Mesenchymal stem cell (in vitro differentiated cells and primary cell): ENCODE measurements at regions not wholly inside any gene's neighbourhood (a gene's known extent, or its start where the extent isn't known, plus 50 kb on each side); places are given as distances from the start of the nearest gene placed in this dataset.

Experiments
- DNase-seq: peaks from one replicate; pipeline ENCODE4 v3.0.0-alpha.2; 2013
- H2AFZ ChIP-seq: one replicate; pipeline ENCODE4 v1.6.1; 2013; ENCODE audit warnings: low read depth, mild to moderate bottlenecking, control low read depth, inconsistent platforms, low read length, moderate library complexity
- H2AK5ac ChIP-seq: 2 replicates; pipeline ENCODE4 v1.6.1; 2013; ENCODE audit warnings: low read length, moderate library complexity, mild to moderate bottlenecking, inconsistent platforms; ENCODE audit not compliant: severe bottlenecking
- H2BK120ac ChIP-seq: one replicate; pipeline ENCODE4 v1.6.1; 2013; ENCODE audit warnings: low read depth, mild to moderate bottlenecking, inconsistent platforms, low read length, moderate library complexity
- H2BK12ac ChIP-seq, 2 experiments: one replicate each; pipeline ENCODE4 v1.6.1; 2013; ENCODE audit warnings: inconsistent platforms in 2 of 2, low read length in 2 of 2, mild to moderate bottlenecking in 2 of 2, moderate library complexity in 2 of 2, control low read depth in 1 of 2
- H2BK15ac ChIP-seq: one replicate; pipeline ENCODE4 v1.6.1; 2013; ENCODE audit warnings: mild to moderate bottlenecking, low read depth, inconsistent platforms; ENCODE audit not compliant: poor library complexity, severe bottlenecking
- H2BK5ac ChIP-seq: 2 replicates; pipeline ENCODE4 v1.6.1; 2013; ENCODE audit warnings: low read depth, mild to moderate bottlenecking, low read length, control low read depth, inconsistent platforms; ENCODE audit not compliant: poor library complexity, severe bottlenecking
- H3K14ac ChIP-seq, 2 experiments: one replicate each; pipeline ENCODE4 v1.6.1; 2013; ENCODE audit warnings: inconsistent platforms in 2 of 2, low read length in 2 of 2, control low read depth in 1 of 2, mild to moderate bottlenecking in 1 of 2, moderate library complexity in 1 of 2
- H3K18ac ChIP-seq, 2 experiments: one replicate each; pipeline ENCODE4 v1.6.1; 2013; ENCODE audit warnings: inconsistent platforms in 2 of 2, low read length in 2 of 2, control low read depth in 1 of 2, low read depth in 1 of 2, mild to moderate bottlenecking in 1 of 2
- H3K23ac ChIP-seq, 2 experiments: one replicate each; pipeline ENCODE4 v1.6.1; 2013; ENCODE audit warnings: inconsistent platforms in 2 of 2, low read length in 2 of 2, mild to moderate bottlenecking in 2 of 2, moderate library complexity in 2 of 2, control low read depth in 1 of 2
- H3K27ac ChIP-seq: 2 replicates; pipeline ENCODE4 v1.5.1; 2013; ENCODE audit warnings: mild to moderate bottlenecking, moderate library complexity, low read length, control low read depth, inconsistent platforms; ENCODE audit not compliant: poor library complexity, severe bottlenecking
- H3K27me3 ChIP-seq, 2 experiments: 2 replicates each; pipeline versions ENCODE4 v1.6.1 to v1.7.0; 2013; ENCODE audit warnings: low read length in 2 of 2, mild to moderate bottlenecking in 2 of 2, moderate library complexity in 2 of 2, control low read depth in 1 of 2, inconsistent platforms in 1 of 2; ENCODE audit not compliant: control insufficient read depth in 1 of 2, insufficient read depth in 1 of 2
- H3K36me3 ChIP-seq, 2 experiments: 2 replicates each; pipeline versions ENCODE4 v1.6.1 to v1.7.0; 2013; ENCODE audit warnings: low read length in 2 of 2, control low read depth in 1 of 2, inconsistent platforms in 1 of 2, low read depth in 1 of 2, mild to moderate bottlenecking in 1 of 2; ENCODE audit not compliant: insufficient read depth in 2 of 2, control insufficient read depth in 1 of 2
- H3K4ac ChIP-seq, 2 experiments: one replicate each; pipeline ENCODE4 v1.6.1; 2013; ENCODE audit warnings: inconsistent platforms in 2 of 2, low read length in 2 of 2, mild to moderate bottlenecking in 2 of 2, moderate library complexity in 2 of 2, control low read depth in 1 of 2, low read depth in 1 of 2
- H3K4me1 ChIP-seq: 2 replicates; pipeline ENCODE4 v1.6.1; 2013; ENCODE audit warnings: low read depth, low read length, control low read depth; ENCODE audit not compliant: control insufficient read depth, insufficient read depth
- H3K4me2 ChIP-seq: 2 replicates; pipeline ENCODE4 v1.6.1; 2013; ENCODE audit warnings: low read length, mild to moderate bottlenecking, inconsistent platforms; ENCODE audit not compliant: poor library complexity, severe bottlenecking
- H3K4me3 ChIP-seq, 2 experiments: 2 replicates each; pipeline versions ENCODE4 v1.5.1 to v1.7.0; 2013; ENCODE audit warnings: low read length in 2 of 2, mild to moderate bottlenecking in 2 of 2, control low read depth in 1 of 2, low read depth in 1 of 2; ENCODE audit not compliant: insufficient read depth in 1 of 2
- H3K79me1 ChIP-seq: replicated peaks from 2 replicates; pipeline ENCODE4 v1.6.1; 2013; ENCODE audit warnings: mild to moderate bottlenecking, control low read depth, low read length, inconsistent platforms; ENCODE audit not compliant: poor library complexity, severe bottlenecking
- H3K9ac ChIP-seq: 2 replicates; pipeline ENCODE4 v1.7.0; 2013; ENCODE audit warnings: mild to moderate bottlenecking, low read length, moderate library complexity
- H3K9me3 ChIP-seq: 2 replicates; pipeline ENCODE4 v1.7.0; 2013; ENCODE audit warnings: mild to moderate bottlenecking, low read length; ENCODE audit not compliant: control insufficient read depth
- H4K8ac ChIP-seq: one replicate; pipeline ENCODE4 v1.6.1; 2013; ENCODE audit warnings: inconsistent platforms, mild to moderate bottlenecking, low read length, moderate library complexity
- H4K91ac ChIP-seq: one replicate; pipeline ENCODE4 v1.6.1; 2013; ENCODE audit warnings: mild to moderate bottlenecking, low read length, inconsistent platforms
- WGBS: methylation state at CpG from one replicate; pipeline ENCODE4 v1.1.7; 2013; ENCODE audit warnings: mixed read lengths; 5-methylcytosine and 5-hydroxymethylcytosine counted together

- no peak overlapping the region for H2BK120ac ChIP-seq
- no peak overlapping the region for H3K4me2 ChIP-seq
- H3K18ac ChIP-seq = no peak overlapping the region
- no peak overlapping the region for H2BK15ac ChIP-seq
- no peak overlapping the region for H2BK5ac ChIP-seq
- peaks cover 23 to 72% of the 10 kb centered on the region in 2 experiments for H3K27me3 ChIP-seq
- H3K9ac ChIP-seq = no peak overlapping the region
- no peak overlapping the region for H3K14ac ChIP-seq
- H3K36me3 ChIP-seq = no peaks in the 10 kb centered on the region
- no peaks in the 10 kb centered on the region for H3K4me1 ChIP-seq
- no peak overlapping the region for H3K27ac ChIP-seq
- no peak overlapping the region for H2BK12ac ChIP-seq
- H4K8ac ChIP-seq = no peak overlapping the region
- H2AFZ ChIP-seq = no peak overlapping the region
- no peak overlapping the region for H3K23ac ChIP-seq
- no peaks in the 10 kb centered on the region for H3K79me1 ChIP-seq
- no peak overlapping the region for H3K4ac ChIP-seq
- WGBS = 87% methylated on average over 5 of the region's 9 CpGs
- H3K9me3 ChIP-seq = peaks cover 3% of the 10 kb centered on the region
- DNase-seq = no peak
- H2AK5ac ChIP-seq = no peak overlapping the region
- no peak overlapping the region for H4K91ac ChIP-seq
- no peak overlapping the region for H3K4me3 ChIP-seq
Measured at GRCh38 chr12:5155866-5156265, 112.2 kb downstream of the KCNA5 start.

- Histone ChIP-seq H3K27ac (no peak overlapping the region), H3K14ac (no peak overlapping the region), H3K4me3 (no peak overlapping the region), H3K4me2 (no peak overlapping the region), H4K8ac (no peak overlapping the region), H3K27me3 (peaks cover 11 to 46% of the 10 kb centered on the region in 2 experiments), H2BK12ac (no peak overlapping the region), H3K23ac (no peak overlapping the region), H2BK120ac (no peak overlapping the region), H3K4ac (no peak overlapping the region), H2AK5ac (no peak overlapping the region), H3K18ac (no peak overlapping the region), H3K79me1 (no peaks in the 10 kb centered on the region), H3K4me1 (no peaks in the 10 kb centered on the region), H3K36me3 (no peaks in the 10 kb centered on the region), H2BK5ac (no peak overlapping the region), H3K9ac (no peak overlapping the region), H2AFZ (no peak overlapping the region), H4K91ac (no peak overlapping the region), H2BK15ac (no peak overlapping the region), H3K9me3 (no peaks in the 10 kb centered on the region)
- WGBS = 92% methylated on average over 1 of the region's 1 CpG
- DNase-seq = no peak
Measured at GRCh38 chr12:5160827-5161226, 117.1 kb downstream of the KCNA5 start.

DNA sequence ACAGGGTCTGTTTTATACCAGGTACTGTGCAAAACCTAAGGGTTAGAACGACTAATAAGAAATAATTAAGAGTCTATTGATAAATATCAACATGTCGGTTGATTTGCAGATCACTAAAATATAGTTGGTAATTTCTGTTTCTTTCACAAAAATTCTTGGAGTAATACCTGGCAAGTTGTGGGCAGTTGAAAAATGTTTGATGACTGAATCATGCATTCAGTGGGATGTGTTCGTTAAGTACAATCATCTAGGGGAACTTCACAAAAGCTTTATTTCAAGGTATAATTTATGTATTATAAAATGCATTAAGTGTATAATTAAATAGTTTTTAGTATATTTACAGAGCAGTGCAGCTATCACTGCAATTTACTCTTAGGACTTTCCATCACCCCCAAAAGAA, 120.0 kb downstream of the KCNA5 start:
- Histone ChIP-seq H4K8ac (no peak overlapping the region), H3K14ac (no peak overlapping the region), H3K9me3 (no peaks in the 10 kb centered on the region), H2AFZ (no peak overlapping the region), H3K4me3 (no peak overlapping the region), H3K4me1 (peaks cover 4% of the 10 kb centered on the region), H3K18ac (no peak overlapping the region), H3K23ac (no peak overlapping the region), H3K36me3 (no peaks in the 10 kb centered on the region), H3K9ac (no peak overlapping the region), H3K4ac (no peak overlapping the region), H2BK15ac (no peak overlapping the region), H2BK12ac (no peak overlapping the region), H3K79me1 (no peaks in the 10 kb centered on the region), H4K91ac (no peak overlapping the region), H3K27me3 (peaks cover 4 to 33% of the 10 kb centered on the region in 2 experiments), H2BK5ac (no peak overlapping the region), H3K27ac (no peak overlapping the region), H3K4me2 (no peak overlapping the region), H2BK120ac (no peak overlapping the region), H2AK5ac (no peak overlapping the region)
- DNase-seq = no peak
- WGBS = 100% methylated on average over 1 of the region's 3 CpGs

DNA sequence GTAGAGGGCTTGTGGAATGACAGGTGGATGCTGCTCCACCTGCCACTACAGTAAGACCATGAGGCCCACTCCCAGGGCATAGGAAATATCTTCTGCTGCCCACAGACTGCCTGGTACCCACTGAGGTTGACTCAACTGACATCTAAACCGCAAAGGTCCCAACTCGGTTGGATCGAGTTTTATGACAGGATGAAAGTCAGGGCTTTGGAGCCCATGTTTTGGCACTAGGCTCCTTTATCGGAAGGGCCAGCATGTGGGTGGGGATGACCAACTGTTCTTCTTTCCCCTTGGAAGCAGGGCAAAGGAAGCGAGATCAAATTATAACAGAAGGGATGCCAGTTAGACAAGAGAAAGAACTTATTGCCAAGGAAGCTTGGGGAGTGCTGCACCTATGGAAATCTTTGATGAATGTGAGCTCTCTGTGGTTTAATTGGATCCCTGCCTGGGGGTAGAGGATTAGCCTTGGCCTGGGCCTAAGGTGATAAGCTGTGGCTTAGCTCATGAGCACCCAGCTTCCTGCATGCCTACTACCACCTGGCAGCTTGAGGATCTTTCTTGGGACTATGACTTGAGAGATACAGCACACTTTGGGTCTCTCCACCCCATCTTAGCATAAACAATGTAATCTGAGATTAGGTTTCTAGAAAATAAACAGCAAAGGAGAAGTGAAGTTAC, 121.8 kb downstream of the KCNA5 start:
- Histone ChIP-seq H3K18ac (no peak overlapping the region), H3K9ac (no peak overlapping the region), H3K27me3 (peaks cover 4 to 36% of the 10 kb centered on the region in 2 experiments), H2BK5ac (no peak overlapping the region), H3K4me3 (no peak overlapping the region), H3K9me3 (no peaks in the 10 kb centered on the region), H3K4me2 (no peak overlapping the region), H3K4me1 (peaks cover 4% of the 10 kb centered on the region), H2BK120ac (no peak overlapping the region), H4K8ac (no peak overlapping the region), H4K91ac (no peak overlapping the region), H3K79me1 (no peaks in the 10 kb centered on the region), H3K27ac (no peak overlapping the region), H3K4ac (no peak overlapping the region), H2BK15ac (no peak overlapping the region), H2AFZ (no peak overlapping the region), H3K14ac (no peak overlapping the region), H2BK12ac (no peak overlapping the region), H2AK5ac (no peak overlapping the region), H3K36me3 (no peaks in the 10 kb centered on the region), H3K23ac (no peak overlapping the region)
- no peak for DNase-seq
- WGBS = 78% methylated on average over 5 of the region's 5 CpGs
